Erythroblast (primary cell): ENCODE measurements at regions not wholly inside any gene's neighbourhood (a gene's known extent, or its start where the extent isn't known, plus 50 kb on each side); places are given as distances from the start of the nearest gene placed in this dataset.
"Not testable (repeated sequence)": the region's sequence is repeated elsewhere in the genome, so short reads cannot be mapped to it uniquely, and the experiment has no call there.

ENCODE experiments used
- DNase-seq, 2 experiments: peaks; one replicate each; lab custom pipeline; 2025; lab: John Stamatoyannopoulos, UW

DNA sequence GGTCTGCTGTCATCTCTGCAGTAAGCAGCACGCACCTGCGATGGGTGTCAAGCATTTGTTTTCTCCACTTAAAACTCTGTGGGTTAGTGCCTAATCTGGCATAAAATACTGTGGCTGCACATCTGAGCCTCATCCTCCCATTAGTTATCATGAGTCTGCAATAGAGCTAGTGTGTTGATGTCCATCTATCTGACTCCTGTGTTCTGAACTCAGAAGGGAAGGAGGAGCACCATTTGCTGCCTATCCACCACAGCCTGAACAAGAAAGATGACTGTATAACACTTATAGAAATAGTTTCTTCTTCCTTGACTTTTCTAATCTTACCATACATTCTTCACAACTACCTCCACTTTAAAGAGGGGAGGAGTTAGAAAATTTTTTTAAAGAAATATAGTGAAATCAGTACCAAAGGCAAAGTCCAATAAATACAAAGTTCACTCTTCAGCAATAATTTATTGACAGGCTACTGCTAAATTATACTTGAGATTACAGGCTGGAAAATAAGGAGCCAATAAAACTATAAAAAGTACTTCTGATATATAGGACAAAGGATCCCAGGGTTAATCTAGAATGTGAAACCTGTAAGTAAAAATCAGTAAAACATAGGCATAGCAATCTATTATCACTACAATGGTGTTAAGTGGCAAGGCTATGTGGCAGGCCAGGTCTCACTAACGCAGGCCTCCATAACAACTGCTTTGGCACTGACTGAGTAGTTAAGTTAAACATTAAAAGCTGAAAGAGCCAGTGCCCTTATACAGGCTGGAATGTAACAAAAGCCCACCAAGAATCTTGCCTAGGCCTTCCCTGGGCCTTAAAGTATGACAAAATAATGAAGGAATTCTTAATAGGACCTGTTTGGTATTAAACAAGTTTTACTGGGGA lies 70.2 kb downstream of the LGALS9C start:
- DNase-seq: not testable (repeated sequence)

DNA sequence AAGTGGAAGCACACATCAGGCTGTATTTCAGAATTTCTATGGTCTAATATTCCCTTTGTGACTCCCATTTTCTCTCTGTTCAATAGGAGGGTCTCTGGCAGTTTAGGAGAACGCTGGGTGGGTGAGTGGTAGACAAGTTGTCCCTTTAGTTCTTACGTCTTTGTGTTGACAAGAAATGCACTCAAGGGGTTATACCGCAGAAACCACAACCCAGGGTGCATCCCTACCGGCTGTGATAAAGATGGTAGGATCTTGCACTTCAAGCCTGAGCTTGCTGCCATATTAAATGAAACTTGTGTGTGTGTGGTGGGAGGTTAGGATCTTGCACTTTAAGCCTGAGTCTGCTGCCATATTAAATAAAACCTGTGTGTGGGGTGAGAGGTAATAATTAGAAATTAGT lies 80.5 kb downstream of the LGALS9C start:
- DNase-seq: not testable (repeated sequence)

DNA sequence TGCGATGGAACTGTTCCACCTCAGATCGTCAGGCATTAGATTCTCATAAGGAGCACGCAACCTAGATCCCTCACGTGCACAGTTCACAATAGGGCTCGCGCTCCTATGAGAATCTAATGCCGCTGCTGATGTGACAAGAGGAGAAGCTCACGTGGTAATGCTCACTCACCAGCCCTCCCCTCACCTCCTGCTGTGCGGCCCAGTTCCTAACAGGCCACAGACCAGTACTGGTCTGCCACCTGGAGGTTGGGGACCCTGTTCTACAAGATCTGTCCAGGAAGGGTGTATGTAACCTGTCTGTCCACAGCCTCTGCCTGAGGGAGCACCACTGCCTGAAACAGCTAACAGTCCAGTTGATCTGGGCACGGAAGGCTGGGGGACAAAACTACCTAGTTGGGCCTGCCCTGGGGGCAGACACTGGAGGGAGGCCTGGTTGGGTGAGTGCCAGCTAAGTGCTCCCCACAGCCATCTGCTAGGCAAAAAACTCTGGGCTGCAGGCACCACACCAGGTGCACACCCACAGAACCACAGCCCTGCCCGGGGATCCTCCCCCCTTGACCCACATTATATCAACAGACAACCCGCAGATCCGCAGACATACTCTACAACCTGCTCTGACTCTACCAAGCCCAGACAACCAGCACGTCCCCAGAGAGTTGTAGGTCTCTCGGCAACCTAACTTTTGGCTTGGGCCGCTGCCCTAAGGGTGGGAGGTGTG lies 80.7 kb downstream of the TBC1D28 start:
- DNase-seq: not testable (repeated sequence)

DNA sequence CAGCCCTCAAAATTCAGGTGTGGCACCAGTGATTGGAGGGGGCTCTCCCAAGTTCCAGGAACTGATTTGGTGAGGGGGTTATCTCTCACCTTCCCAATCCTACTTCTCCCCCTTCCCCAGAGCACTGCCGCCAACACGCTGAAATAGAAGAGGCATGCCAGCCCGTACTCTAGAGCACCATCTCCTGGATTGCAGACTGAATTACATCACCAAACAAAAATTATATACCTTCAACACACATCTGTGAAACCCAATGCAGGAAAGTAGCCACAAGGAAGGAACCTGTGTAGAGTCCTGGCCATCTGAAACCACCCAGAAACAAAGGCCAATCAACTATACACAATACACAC lies 80.1 kb downstream of the TBC1D28 start:
- peak; percentile 30 to 55 for DNase-seq

DNA sequence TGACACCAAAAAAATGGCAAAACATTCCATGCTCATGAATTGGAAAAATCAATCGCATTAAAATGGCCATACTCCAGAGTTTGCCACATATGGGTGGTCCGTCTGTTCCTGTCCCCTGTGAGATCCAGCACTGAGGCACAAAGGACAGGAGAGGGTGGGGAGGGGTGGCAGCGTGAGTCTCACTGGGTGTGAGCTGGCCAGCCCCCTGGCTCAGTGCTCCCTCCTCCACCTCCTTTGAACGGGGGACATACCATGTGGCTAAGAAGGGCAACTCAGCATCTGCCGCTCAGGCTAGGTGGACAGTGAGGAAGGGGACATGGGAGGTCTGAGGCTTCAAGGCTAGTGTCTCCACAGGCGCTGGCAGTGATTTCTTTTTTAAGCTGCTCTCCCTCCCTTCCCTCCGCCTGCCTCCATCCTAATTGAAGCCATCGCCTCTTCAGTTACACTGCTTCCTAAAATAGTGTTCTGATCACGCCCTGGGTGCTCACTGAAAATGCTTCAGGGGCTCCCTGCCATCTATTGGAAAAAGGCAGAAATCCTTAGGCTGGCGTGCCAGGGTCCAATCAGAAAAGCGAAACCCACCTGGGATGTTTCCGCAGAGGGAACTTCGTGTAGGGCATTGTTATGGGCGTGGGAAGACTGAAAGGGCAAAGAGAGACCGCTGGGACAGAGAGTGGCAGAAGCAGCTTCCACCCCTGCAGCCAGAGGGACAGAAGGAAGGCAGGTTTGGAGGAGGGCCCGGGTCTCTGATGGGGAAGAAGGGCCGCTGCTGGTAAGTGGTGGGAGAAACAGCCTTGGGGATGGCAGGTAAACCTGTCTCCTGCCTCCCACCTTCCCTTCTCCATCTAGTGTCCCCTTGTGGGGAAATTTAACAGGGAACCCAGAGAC lies 75.8 kb downstream of the TBC1D28 start:
- DNase-seq: not testable (repeated sequence)

DNA sequence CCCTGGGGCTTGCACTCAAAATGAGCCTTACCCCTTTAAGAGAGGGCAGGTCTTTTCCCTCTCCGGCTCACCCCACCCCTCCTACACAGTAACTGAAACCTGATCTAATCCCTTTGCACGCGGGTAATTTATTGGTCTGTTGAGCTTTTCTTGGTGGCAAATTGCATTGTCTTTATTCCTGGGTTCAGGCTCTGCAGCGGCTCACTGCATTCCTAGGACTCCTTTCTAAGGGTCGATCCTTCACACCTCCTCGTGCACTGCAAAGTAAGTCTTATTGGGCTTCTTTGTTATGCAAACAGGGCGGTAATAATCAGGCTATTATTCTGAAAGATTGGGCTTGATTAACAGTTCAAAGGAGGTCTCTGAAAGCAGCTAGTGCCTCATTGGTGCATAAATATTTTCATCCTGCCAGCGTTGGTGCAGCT lies 74.7 kb downstream of the TBC1D28 start:
- DNase-seq: not testable (repeated sequence)

DNA sequence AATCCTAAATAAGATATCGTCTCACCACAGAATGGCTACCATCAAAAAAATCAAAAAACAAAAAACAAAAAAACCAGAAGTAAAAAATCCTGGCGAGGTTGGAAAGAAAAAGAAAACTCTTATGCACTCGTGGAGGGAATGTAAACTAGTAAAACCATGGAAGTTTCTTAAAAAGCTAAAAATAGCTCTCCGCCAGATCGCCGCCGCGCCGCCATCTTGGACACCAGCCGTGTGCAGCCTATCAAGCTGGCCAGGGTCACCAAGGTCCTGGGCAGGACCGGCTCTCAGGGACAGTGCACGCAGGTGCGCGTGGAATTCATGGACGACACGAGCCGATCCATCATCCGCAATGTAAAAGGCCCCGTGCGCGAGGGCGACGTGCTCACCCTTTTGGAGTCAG lies 71.7 kb downstream of the TBC1D28 start:
- DNase-seq: not testable (repeated sequence)

DNA sequence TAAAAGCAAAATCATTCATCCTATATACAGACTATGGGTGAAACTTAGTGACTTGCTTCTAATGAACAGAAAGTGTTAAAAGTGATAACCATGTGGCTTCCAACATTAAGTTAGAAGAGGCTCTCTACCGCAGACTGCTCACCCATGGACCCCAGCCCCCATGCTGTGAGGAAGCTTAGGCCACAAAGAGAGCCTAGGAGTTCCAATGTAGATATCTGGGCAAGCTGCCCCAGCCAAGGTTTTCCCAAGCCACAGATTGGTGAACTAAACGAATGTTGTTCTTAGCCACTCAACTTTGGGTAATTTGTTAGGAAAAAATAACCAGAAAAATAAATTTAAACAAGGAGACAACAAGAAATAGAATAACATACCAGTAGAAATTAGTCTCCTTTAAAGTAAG lies 70.1 kb downstream of the TBC1D28 start:
- not testable (repeated sequence) for DNase-seq
